ENCODE measurements at regions not wholly inside any gene's neighbourhood (a gene's known extent, or its start where the extent isn't known, plus 50 kb on each side); places are given as distances from the start of the nearest gene placed in this dataset.

DNA sequence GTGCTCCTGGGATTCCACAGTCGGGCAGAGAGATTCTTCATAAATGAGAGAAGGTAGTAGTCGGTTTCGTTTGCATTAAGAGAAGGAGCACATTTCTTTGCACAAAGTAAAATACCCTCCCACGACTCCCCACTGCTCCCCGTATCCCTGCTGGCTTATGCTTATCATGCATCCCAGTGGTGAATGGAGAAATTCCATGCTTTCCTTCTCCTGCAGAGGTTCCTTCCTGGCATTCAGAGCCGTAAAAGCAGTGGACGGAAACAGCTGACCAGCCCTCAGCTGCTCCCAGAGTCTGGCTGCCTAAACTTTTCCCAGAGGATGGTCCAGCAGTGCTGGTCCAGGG, 93.1 kb downstream of the C9orf152 start:
- Mint-ChIP-seq H3K4me1 (ENCODE audit: low read depth) (peaks cover 13% of the 10 kb centered on the region), H3K27ac (no peak overlapping the region), H3K4me3 (no peak overlapping the region), H3K36me3 (ENCODE audit: low read depth) (no peaks in the 10 kb centered on the region), H3K9me3 (no peaks in the 10 kb centered on the region), H3K27me3 (no peaks in the 10 kb centered on the region)
- intact Hi-C loops (cut with micrococcal nuclease), result no loop called here

DNA sequence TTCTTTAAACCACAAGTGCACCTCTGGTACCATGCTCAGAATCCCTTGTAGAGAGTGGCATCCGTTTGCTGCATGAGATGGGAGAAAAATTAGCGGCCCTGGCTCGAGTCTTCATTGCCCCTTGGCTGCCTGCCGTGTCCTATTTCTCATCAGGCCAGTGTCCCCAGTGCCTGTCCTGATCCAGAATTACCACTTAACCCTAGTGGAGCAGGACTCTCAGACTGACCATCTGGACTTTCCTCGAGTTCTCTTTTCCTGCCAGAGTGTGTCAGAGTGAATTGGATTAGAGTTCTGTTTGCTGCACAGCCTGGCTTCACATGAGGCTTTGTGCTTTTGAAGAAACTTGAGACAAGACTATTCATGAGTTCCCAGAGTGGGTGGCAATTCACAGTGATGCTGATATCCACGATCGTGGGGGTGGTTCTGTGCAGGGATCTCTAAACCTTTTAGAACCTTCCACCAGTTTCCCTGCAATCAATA, 92.6 kb downstream of the C9orf152 start:
- intact Hi-C loops (cut with micrococcal nuclease), result no loop called here

DNA sequence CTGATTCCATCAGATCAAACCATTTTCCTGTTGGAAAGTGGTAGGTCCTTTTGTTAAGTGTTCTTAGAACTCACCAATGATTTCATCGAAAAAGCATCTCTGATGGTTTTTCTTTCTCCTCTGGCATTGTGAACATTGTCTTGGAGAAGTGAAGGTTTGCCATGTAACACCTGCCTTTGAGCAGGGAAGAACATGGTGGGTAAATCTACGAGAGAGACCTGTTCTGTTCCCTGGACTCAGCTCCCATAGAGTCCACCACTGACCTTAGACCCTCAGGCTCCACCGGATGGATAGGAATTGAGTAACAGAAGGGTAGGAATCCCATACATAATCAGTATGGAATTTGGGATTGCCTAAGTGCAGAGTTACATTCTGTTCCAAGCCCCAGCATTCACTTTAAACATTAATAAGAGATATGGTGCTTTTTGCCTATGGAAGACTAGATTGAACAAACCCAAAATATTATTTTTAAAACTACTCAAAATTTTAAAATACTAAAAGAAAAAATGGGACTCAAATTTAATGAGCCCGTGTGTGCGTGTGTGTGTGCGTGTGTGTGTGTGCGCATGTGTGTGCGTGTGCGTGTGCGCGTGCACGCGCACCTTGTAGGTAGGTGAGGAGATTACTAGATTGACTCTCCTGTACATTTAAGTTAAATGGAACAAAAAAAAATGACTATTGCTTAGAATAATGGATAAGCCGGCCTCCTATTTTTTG, 92.0 kb downstream of the C9orf152 start:
- Mint-ChIP-seq H3K9me3 (no peaks in the 10 kb centered on the region), H3K4me1 (ENCODE audit: low read depth) (peaks cover 5% of the 10 kb centered on the region), H3K27me3 (no peaks in the 10 kb centered on the region), H3K36me3 (ENCODE audit: low read depth) (no peaks in the 10 kb centered on the region), H3K4me3 (no peak overlapping the region), H3K27ac (no peak overlapping the region)
- intact Hi-C loops (cut with micrococcal nuclease), result no loop called here

More for the DNA sequence above, 92.6 kb downstream of the C9orf152 start:
- H3K4me1 Mint-ChIP-seq (ENCODE audit: low read depth), result peaks cover 9% of the 10 kb centered on the region
- H3K27me3 Mint-ChIP-seq, result no peaks in the 10 kb centered on the region
- no peak overlapping the region for H3K27ac Mint-ChIP-seq
- H3K9me3 Mint-ChIP-seq, result no peaks in the 10 kb centered on the region
- no peak overlapping the region for H3K4me3 Mint-ChIP-seq
- no peaks in the 10 kb centered on the region for H3K36me3 Mint-ChIP-seq (ENCODE audit: low read depth)

DNA sequence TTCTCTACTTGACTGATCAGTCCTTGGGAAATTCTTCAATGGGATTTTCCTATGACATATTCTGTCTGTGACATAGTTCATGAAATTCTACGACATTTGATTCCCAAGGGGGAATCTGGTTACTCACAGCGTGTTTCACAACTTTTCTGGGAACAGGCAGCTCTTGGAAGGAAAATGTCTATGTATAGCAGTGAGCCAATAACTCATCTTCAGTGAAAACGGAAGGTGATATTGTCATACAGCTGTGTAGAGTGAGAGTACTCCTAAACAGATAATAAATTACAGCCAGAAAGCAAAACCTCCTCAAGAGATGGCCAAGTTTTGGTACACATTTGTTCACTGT, 91.4 kb downstream of the C9orf152 start:
- Mint-ChIP-seq H3K27ac (no peak overlapping the region), H3K27me3 (no peaks in the 10 kb centered on the region), H3K9me3 (no peaks in the 10 kb centered on the region), H3K4me3 (no peak overlapping the region), H3K36me3 (ENCODE audit: low read depth) (no peaks in the 10 kb centered on the region), H3K4me1 (ENCODE audit: low read depth) (peaks cover 5% of the 10 kb centered on the region)
- intact Hi-C loops (cut with micrococcal nuclease), result no loop called here

DNA sequence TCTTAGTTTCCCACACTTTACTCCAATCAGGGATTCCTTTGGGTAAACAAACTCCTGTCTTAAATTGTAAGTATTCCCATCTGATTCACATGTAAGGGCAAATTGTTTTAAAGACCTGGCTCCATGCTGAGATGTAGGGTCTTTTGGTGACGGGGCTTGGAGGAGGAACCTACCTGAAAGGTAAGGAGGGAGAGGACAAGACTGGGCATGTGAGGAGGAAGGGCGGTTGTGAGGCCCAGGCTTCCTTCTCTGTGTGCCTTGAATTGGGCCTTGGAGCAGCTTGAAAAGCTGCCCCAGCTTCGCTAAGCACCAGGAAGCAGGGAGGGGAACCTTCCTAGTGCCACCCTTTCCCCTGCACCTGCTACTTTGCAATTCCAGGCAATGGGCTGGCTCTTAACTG, 86.8 kb downstream of the C9orf152 start:
- intact Hi-C loops (cut with micrococcal nuclease), result no loop called here
- Mint-ChIP-seq H3K4me1 (ENCODE audit: low read depth) (peaks cover 15% of the 10 kb centered on the region), H3K27ac (no peak overlapping the region)

DNA sequence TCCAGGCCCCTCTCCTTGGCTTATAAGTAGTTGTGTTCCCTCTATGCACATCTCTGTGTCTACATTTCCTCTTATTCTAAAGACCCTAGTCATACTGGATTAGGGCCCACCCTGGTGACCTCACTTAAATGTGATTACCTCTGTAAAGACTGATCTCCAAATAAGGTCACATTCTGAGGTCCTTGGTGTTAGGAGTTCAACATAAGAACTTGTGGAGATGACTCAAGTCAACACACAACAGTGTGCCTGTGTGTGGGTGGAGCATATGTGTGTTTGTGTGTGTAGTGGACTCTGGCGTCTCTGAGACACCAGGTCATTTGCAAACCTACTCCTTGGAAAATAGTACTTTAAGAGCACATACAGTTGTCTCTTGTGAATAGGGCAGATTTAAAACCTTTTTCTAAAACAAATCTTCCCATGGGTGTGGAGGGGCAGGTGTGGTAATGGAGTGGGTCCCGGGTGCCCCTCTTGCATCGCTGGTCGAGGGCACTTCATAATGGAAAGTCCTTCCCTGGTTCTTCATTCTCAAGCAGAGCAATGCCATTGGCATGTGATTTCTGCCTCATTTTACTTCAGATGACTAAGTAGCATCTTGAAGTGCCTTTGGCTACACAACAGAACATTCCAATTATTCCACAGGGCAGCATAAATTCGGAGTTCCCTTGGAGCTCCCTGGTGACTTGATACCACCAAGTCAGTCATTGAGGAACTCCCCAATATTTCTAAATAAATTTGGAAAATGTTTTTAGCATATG, 84.4 kb downstream of the C9orf152 start:
- intact Hi-C loops (cut with micrococcal nuclease), result no loop called here
- no peak overlapping the region for H3K4me3 Mint-ChIP-seq
- H3K27me3 Mint-ChIP-seq, result no peaks in the 10 kb centered on the region
- no peaks in the 10 kb centered on the region for H3K36me3 Mint-ChIP-seq (ENCODE audit: low read depth)
- H3K27ac Mint-ChIP-seq, result no peak overlapping the region
- H3K4me1 Mint-ChIP-seq (ENCODE audit: low read depth), result peaks cover 34% of the 10 kb centered on the region
- no peaks in the 10 kb centered on the region for H3K9me3 Mint-ChIP-seq

More for the DNA sequence above, 86.8 kb downstream of the C9orf152 start:
- Mint-ChIP-seq H3K4me3 (no peak overlapping the region), H3K9me3 (no peaks in the 10 kb centered on the region), H3K36me3 (ENCODE audit: low read depth) (no peaks in the 10 kb centered on the region), H3K27me3 (no peaks in the 10 kb centered on the region)

DNA sequence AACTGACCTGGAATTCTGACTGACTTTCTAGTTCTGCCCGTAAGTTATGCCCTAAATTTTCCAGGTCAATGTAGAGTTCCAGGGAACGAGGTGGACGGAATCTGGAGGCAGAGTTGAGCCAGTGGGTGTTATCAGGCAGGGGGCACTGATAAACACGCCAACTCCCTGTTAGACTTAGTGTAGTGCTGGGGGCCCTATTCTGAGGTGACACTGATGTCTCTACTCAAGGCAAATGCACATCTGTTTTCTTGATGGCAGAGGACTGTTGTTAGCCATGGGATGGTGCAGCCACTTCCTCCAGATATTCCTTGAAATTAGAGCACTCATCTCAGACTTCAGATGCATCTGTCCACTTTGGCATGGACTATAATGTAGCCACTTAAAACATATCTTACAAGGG, 83.5 kb downstream of the C9orf152 start:
- peaks cover 40% of the 10 kb centered on the region for H3K4me1 Mint-ChIP-seq (ENCODE audit: low read depth)
- no peaks in the 10 kb centered on the region for H3K36me3 Mint-ChIP-seq (ENCODE audit: low read depth)
- no peaks in the 10 kb centered on the region for H3K9me3 Mint-ChIP-seq
- no peak overlapping the region for H3K4me3 Mint-ChIP-seq
- H3K27me3 Mint-ChIP-seq, result no peaks in the 10 kb centered on the region
- intact Hi-C loops (cut with micrococcal nuclease), result no loop called here
- no peak overlapping the region for H3K27ac Mint-ChIP-seq

DNA sequence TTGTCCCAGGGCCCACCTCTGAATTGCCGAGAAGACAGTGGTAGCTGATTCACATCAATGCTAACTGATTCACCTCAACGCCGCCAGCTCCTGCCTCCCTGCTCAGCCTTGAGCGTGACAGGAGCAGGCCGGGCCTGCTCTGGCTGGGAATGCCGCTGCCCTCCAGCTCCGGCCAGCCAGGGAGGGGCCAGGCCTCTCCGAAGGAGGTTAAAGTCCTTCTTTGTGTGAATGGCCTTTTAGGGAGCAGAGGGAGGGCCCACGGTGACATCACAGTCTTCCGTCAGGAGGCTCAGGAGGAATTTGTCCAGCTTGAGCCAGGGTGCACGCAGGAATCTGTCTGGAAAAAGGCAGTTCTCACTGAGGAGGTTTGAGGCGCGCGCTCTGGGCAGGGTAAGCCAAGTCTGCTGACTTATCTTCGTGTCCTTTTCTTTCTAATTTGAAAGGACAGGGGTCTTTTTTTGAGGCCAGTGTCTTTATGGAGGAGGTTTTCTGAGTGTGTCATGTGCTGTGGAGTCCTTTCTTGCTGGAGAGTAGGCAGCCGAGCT, 82.7 kb downstream of the C9orf152 start:
- no peaks in the 10 kb centered on the region for H3K36me3 Mint-ChIP-seq (ENCODE audit: low read depth)
- H3K9me3 Mint-ChIP-seq, result no peaks in the 10 kb centered on the region
- H3K27me3 Mint-ChIP-seq, result no peaks in the 10 kb centered on the region
- intact Hi-C loops (cut with micrococcal nuclease), result no loop called here
- H3K27ac Mint-ChIP-seq, result no peak overlapping the region
- peaks cover 40% of the 10 kb centered on the region for H3K4me1 Mint-ChIP-seq (ENCODE audit: low read depth)
- H3K4me3 Mint-ChIP-seq, result no peak overlapping the region

DNA sequence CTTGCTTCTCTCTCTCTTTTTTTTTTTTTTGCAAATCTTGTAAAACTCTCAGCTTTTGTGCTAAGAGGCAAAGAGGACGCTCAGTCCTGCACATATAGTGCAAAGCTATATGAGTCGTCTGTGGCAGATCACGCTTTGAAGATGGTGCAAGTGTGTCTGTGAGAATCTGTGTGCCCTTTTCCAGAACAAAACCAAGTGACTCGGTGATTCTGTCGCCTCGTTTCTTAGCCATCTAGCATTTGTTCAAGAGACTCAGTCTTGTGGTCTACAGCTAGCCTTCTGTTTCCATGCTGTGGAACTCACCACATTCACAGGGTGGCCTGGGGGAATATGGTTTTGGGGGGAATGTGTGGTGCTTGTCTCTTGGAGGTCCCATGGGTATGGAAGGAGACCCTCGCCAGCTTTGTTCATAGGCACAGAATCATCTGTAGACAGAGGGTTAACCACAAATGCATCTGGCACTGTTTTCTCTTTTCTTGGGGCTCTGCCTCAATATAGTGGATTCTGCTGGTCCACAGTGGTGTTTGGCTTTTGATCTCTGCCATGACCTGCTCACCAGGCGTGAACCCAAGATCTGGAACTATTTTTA, 82.1 kb downstream of the C9orf152 start:
- Mint-ChIP-seq H3K4me3 (no peak overlapping the region), H3K27me3 (no peaks in the 10 kb centered on the region), H3K9me3 (no peaks in the 10 kb centered on the region), H3K27ac (no peak overlapping the region), H3K36me3 (ENCODE audit: low read depth) (no peaks in the 10 kb centered on the region), H3K4me1 (ENCODE audit: low read depth) (peaks cover 40% of the 10 kb centered on the region)
- intact Hi-C loops (cut with micrococcal nuclease), result no loop called here

DNA sequence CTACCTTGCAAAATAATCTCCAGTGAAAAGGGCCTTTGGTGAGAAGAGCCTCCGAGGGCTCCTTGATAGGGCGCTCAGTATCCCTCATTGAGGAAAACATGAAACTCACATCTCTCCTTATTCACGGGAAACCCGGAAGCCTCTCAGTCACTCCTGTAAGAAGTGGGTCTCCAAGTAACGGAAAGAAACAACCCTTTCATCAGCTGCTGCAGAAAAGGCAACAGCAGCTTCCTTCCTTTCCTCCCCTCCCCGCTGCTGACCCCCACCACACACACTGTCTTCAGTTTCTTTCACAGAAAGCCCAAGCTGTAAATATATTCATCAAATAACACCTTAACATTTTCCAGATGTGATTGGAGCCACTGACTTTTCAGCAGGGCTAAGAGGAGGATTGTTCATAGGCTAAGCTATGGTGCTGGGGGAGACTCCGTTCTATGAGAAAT, 81.4 kb downstream of the C9orf152 start:
- Mint-ChIP-seq H3K36me3 (ENCODE audit: low read depth) (no peaks in the 10 kb centered on the region), H3K27ac (no peak overlapping the region), H3K27me3 (no peaks in the 10 kb centered on the region), H3K4me1 (ENCODE audit: low read depth) (peaks cover 40% of the 10 kb centered on the region), H3K9me3 (no peaks in the 10 kb centered on the region), H3K4me3 (no peak overlapping the region)
- intact Hi-C loops (cut with micrococcal nuclease), result no loop called here

DNA sequence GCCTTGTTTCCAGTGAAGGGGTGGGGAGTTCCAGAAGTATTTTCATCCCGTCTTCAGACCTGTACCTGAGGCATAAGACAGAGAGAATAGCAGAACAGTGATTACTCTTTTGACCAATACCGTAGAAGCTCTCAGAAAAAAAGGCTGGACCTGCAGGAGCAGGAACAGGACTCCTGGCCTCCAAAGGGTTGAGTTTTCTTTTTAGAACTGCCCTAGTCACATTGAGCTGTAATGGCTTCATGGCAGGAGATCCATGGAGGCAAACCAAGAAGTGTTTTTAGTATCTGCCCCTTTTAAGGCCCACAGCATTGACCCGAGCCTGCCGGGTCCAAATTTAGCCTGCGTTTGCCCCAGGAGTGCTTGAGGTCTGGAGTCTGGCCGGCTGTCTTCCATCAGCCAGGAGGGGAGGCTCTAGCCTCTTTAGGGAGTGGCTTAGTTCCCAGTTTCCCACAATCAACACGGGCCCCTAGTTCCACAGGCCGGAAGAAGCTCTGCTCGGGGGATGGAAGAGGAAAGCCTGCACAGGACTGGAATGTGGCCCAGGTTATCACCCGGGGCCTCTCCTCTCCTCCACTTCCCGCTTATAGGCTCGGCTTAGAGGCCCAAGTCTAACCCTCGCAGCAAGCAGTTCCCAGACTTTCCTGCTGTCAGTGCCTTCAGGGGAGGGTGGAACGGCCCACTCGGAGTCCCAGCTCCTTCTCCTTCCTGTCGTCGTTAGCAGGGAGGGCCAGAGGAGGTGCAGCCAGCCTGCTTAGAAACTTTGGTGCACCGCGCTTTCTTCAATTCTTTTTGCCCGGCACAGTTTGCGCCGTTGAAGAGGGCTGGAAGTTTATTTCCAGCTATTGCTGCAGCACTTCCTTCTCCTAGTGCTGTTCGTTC, 80.7 kb downstream of the C9orf152 start:
- H3K27ac Mint-ChIP-seq, result peak overlapping the region; percentile 55
- peak overlapping the region; percentile 49 for H3K4me3 Mint-ChIP-seq
- no peaks in the 10 kb centered on the region for H3K36me3 Mint-ChIP-seq (ENCODE audit: low read depth)
- H3K9me3 Mint-ChIP-seq, result no peaks in the 10 kb centered on the region
- peaks cover 40% of the 10 kb centered on the region for H3K4me1 Mint-ChIP-seq (ENCODE audit: low read depth)
- no peaks in the 10 kb centered on the region for H3K27me3 Mint-ChIP-seq
- intact Hi-C loops (cut with micrococcal nuclease), result no loop called here

DNA sequence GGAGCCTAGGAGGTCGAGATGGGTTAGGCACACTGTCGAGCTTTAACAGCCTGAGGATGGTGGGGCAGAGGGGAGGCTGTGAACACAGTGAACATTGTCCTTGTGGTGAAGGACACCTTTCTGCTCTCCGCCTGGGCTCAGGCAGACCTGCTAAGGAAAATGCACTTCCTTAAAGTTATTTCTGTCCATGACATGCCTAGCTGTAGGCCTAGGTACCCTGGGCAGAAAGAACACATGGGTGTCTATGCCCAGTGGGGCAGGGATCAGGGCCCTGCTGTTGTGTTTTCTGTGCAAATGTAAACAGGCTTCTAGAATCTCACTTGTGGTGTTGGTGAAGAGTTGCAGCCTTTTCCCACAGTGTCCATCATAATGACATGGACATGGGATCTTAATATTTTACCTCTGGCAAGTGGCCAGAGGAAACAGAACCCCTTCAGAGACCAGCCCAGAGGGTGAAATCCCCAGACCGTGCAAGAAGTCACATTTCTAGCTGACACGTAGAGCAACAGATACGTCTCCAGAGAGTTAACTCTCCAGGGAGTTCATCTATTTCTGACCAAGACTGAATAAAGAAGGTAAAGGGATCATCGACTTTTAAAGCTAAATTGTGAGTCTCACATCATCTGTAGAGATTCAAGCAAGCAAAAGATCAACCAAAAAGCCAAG, 79.2 kb downstream of the C9orf152 start:
- Mint-ChIP-seq H3K36me3 (ENCODE audit: low read depth) (no peaks in the 10 kb centered on the region), H3K4me1 (ENCODE audit: low read depth) (peaks cover 40% of the 10 kb centered on the region), H3K4me3 (no peak overlapping the region), H3K9me3 (no peaks in the 10 kb centered on the region), H3K27me3 (no peaks in the 10 kb centered on the region), H3K27ac (no peak overlapping the region)
- intact Hi-C loops (cut with micrococcal nuclease), result no loop called here

DNA sequence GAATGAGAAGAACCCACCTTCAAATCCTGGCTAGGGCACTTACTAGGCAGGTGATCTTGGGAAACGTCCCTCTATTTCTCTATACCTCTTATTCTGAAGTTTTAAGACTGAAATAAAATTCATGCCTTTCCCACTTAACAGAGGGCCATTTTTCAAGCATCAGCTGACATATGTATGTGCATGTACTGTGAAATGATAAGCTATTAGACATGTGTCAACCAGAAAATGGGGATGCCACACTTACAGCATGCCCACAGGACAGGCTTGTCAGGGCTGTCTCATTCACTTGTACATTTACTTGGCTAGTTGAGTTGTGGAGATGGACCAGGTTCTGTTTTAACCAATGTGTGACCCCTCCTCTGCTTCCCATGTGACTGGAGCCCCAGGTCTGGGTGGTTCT, 78.5 kb downstream of the C9orf152 start:
- Mint-ChIP-seq H3K9me3 (no peaks in the 10 kb centered on the region), H3K36me3 (ENCODE audit: low read depth) (no peaks in the 10 kb centered on the region), H3K27me3 (no peaks in the 10 kb centered on the region), H3K4me1 (ENCODE audit: low read depth) (peaks cover 40% of the 10 kb centered on the region), H3K27ac (no peak overlapping the region), H3K4me3 (no peak overlapping the region)
- intact Hi-C loops (cut with micrococcal nuclease), result no loop called here
